ENCODE measurements at regions not wholly inside any gene's neighbourhood (a gene's known extent, or its start where the extent isn't known, plus 50 kb on each side); places are given as distances from the start of the nearest gene placed in this dataset.

- no peak for ATAC-seq
- no peak for DNase-seq
- TF ChIP-seq CTCF (IDR thresholded peaks at IDR 0.05): peak; percentile 43
- H3K27me3 Mint-ChIP-seq: no peaks in the 10 kb centered on the region
- peaks cover 2% of the 10 kb centered on the region for H3K4me1 Mint-ChIP-seq (ENCODE audit: low read depth)
- no peaks in the 10 kb centered on the region for H3K9me3 Mint-ChIP-seq
- ChIA-PET CTCF (interaction anchor here (0.7 to 1.7 kb wide), 7 partner anchors 10 to 870 kb away, joined by 3 to 6 read pairs (median 4); no protein-coding TSS in a partner anchor), POLR2A (interaction anchor here (0.6 kb wide), 1 partner anchor 350 kb away, joined by 3 read pairs; no protein-coding TSS in a partner anchor)
- intact Hi-C loops (cut with micrococcal nuclease): no loop called here
- no peaks in the 10 kb centered on the region for H3K36me3 Mint-ChIP-seq (ENCODE audit: low read depth)
- H3K4me3 Mint-ChIP-seq: no peak overlapping the region
- H3K27ac Mint-ChIP-seq: no peak overlapping the region
These were observed 444.2 kb downstream of the SETD4 start for GRCh38 chr21:35616090-35616489.

GRCh38 chr21:35615325-35615724, 445.0 kb downstream of the SETD4 start:
- H3K4me3 Mint-ChIP-seq: no peak overlapping the region
- CTCF ChIA-PET: interaction anchor here (0.8 to 1.7 kb wide), 4 partner anchors 177 to 870 kb away, joined by 3 to 6 read pairs (median 4); no protein-coding TSS in a partner anchor
- H3K36me3 Mint-ChIP-seq (ENCODE audit: low read depth): no peaks in the 10 kb centered on the region
- no peak for ATAC-seq
- H3K9me3 Mint-ChIP-seq: no peaks in the 10 kb centered on the region
- H3K27ac Mint-ChIP-seq: no peak overlapping the region
- H3K4me1 Mint-ChIP-seq (ENCODE audit: low read depth): peaks cover 2% of the 10 kb centered on the region
- no peak for DNase-seq
- H3K27me3 Mint-ChIP-seq: no peaks in the 10 kb centered on the region
- POLR2A ChIA-PET: no interaction called here
- no peak for TF ChIP-seq CTCF (IDR thresholded peaks at IDR 0.05)
- intact Hi-C loops (cut with micrococcal nuclease): no loop called here

- DNase-seq (no peak), ATAC-seq (no peak)
- POLR2A ChIA-PET: no interaction called here
- CTCF ChIA-PET: no interaction called here
- H3K36me3 Mint-ChIP-seq (ENCODE audit: low read depth): no peaks in the 10 kb centered on the region
- H3K9me3 Mint-ChIP-seq: no peaks in the 10 kb centered on the region
- H3K27ac Mint-ChIP-seq: no peak overlapping the region
- no peak overlapping the region for H3K4me3 Mint-ChIP-seq
- H3K27me3 Mint-ChIP-seq: no peaks in the 10 kb centered on the region
- H3K4me1 Mint-ChIP-seq (ENCODE audit: low read depth): peaks cover 2% of the 10 kb centered on the region
- no peak for TF ChIP-seq CTCF (IDR thresholded peaks at IDR 0.05)
- intact Hi-C loops (cut with micrococcal nuclease): no loop called here
These were observed 445.9 kb downstream of the SETD4 start for GRCh38 chr21:35614396-35614921.

GRCh38 chr21:35611708-35612132, 448.6 kb downstream of the SETD4 start:
- no peaks in the 10 kb centered on the region for H3K27me3 Mint-ChIP-seq

More at GRCh38 chr21:35611708-35612132, 448.6 kb downstream of the SETD4 start:
- no peak for DNase-seq
- Mint-ChIP-seq H3K36me3 (ENCODE audit: low read depth) (no peaks in the 10 kb centered on the region), H3K27ac (no peak overlapping the region), H3K4me3 (no peak overlapping the region), H3K4me1 (ENCODE audit: low read depth) (no peaks in the 10 kb centered on the region), H3K9me3 (no peaks in the 10 kb centered on the region)
- no peak for ATAC-seq
- ChIA-PET CTCF (no interaction called here), POLR2A (no interaction called here)
- TF ChIP-seq CTCF (IDR thresholded peaks at IDR 0.05): no peak
- intact Hi-C loops (cut with micrococcal nuclease): no loop called here

Measured in activated CD8-positive, alpha-beta T cell treated with anti-CD3 and anti-CD28 coated beads for 36 hours (primary cell).